SK-N-SH treated with all-trans-retinoic acid at 6 μM for 48 hours (cell line): ENCODE measurements at regions not wholly inside any gene's neighbourhood (a gene's known extent, or its start where the extent isn't known, plus 50 kb on each side); places are given as distances from the start of the nearest gene placed in this dataset.

Experiments used
- ARNTL ChIP-seq: fragments of 450-650 bp; formaldehyde crosslinking; IDR thresholded peaks from 2 replicates; pipeline ENCODE4 v1.5.0; 2020; ENCODE audit warnings: low read depth, mild to moderate bottlenecking, moderate library complexity, borderline replicate concordance
- BACH2 ChIP-seq: fragments of 250-450 bp; sonication (Bioruptor Pico); IDR thresholded peaks from 2 replicates; pipeline ENCODE4 v1.9.0; 2021; ENCODE audit warnings: mild to moderate bottlenecking, borderline replicate concordance
- ESRRG ChIP-seq: fragments of 250-450 bp; sonication (Bioruptor Pico); IDR thresholded peaks from 2 replicates; pipeline ENCODE4 v1.6.1; 2021; ENCODE audit warnings: mild to moderate bottlenecking
- GLIS3 ChIP-seq: fragments of 250-450 bp; sonication (Bioruptor Pico); IDR thresholded peaks from 2 replicates; pipeline ENCODE4 v1.5.0; 2020; ENCODE audit warnings: mild to moderate bottlenecking, moderate library complexity
- POU6F1 ChIP-seq: fragments of 250-450 bp; sonication (Bioruptor Pico); IDR thresholded peaks from 2 replicates; pipeline ENCODE4 v1.8.0; 2021; ENCODE audit warnings: low read depth, mild to moderate bottlenecking, moderate library complexity, borderline replicate concordance
- RARB ChIP-seq: fragments of 250-450 bp; sonication (Bioruptor Pico); IDR thresholded peaks from 2 replicates; pipeline ENCODE4 v1.8.0; 2021; ENCODE audit warnings: mild to moderate bottlenecking, moderate library complexity
- SNAI2 ChIP-seq: fragments of 250-450 bp; sonication (Bioruptor Pico); IDR thresholded peaks from 2 replicates; pipeline ENCODE4 v1.5.0; 2020; ENCODE audit warnings: mild to moderate bottlenecking, moderate library complexity
- TSHZ2 ChIP-seq: fragments of 250-450 bp; sonication (Bioruptor Pico); IDR thresholded peaks from 2 replicates; pipeline ENCODE4 v1.5.0; 2020; ENCODE audit warnings: mild to moderate bottlenecking, moderate library complexity
- ZFP3 ChIP-seq: fragments of 250-450 bp; sonication (Bioruptor Pico); IDR thresholded peaks from 2 replicates; pipeline ENCODE4 v1.5.0; 2020; ENCODE audit warnings: mild to moderate bottlenecking, moderate library complexity
- ZNF565 ChIP-seq: fragments of 450-650 bp; formaldehyde crosslinking; conservative IDR thresholded peaks from 2 replicates; pipeline ENCODE4 v1.5.0; 2020; ENCODE audit warnings: low read depth, mild to moderate bottlenecking, moderate library complexity
- ZNF70 ChIP-seq: fragments of 450-650 bp; formaldehyde crosslinking; IDR thresholded peaks from 2 replicates; pipeline ENCODE4 v1.5.0; 2020; ENCODE audit warnings: mild to moderate bottlenecking, moderate library complexity
- ZNF8 ChIP-seq: fragments of 450-650 bp; formaldehyde crosslinking; IDR thresholded peaks from 2 replicates; pipeline ENCODE4 v1.5.0; 2020; ENCODE audit warnings: mild to moderate bottlenecking, moderate library complexity

- no peak for TF ChIP-seq ZNF70 (CRISPR knock-in tag)
- TF ChIP-seq ESRRG (CRISPR knock-in tag): no peak
- TF ChIP-seq POU6F1: no peak
- no peak for TF ChIP-seq ZFP3 (CRISPR knock-in tag)
- no peak for TF ChIP-seq SNAI2 (CRISPR knock-in tag)
- no peak for TF ChIP-seq ARNTL (CRISPR knock-in tag)
- no peak for TF ChIP-seq BACH2
- no peak for TF ChIP-seq RARB (CRISPR knock-in tag)
- TF ChIP-seq TSHZ2 (CRISPR knock-in tag): no peak
- TF ChIP-seq ZNF8 (CRISPR knock-in tag): no peak
- TF ChIP-seq GLIS3 (CRISPR knock-in tag): no peak
- no peak for TF ChIP-seq ZNF565
Observed at GRCh38 chr18:39149211-39149806, 1583.7 kb upstream of the CELF4 start.
